K562 (cell line): ENCODE measurements at regions not wholly inside any gene's neighbourhood (a gene's known extent, or its start where the extent isn't known, plus 50 kb on each side); places are given as distances from the start of the nearest gene placed in this dataset.

Experiments used
- BCLAF1 ChIP-seq, 2 experiments: fragments of 450-650 bp in 1 of 2; IDR thresholded peaks; 2 replicates each; pipeline ENCODE4 v1.6.1; 2011 to 2017; ENCODE audit warnings: low read depth in 2 of 2, antibody characterized with exemption in 1 of 2, borderline replicate concordance in 1 of 2, low read length in 1 of 2, mild to moderate bottlenecking in 1 of 2, mixed read lengths in 1 of 2; ENCODE audit not compliant: control insufficient read depth in 1 of 2
- BRF1 ChIP-seq: IDR thresholded peaks from 3 replicates; pipeline ENCODE4 v1.6.1; 2011; ENCODE audit warnings: borderline replicate concordance, mild to moderate bottlenecking; ENCODE audit not compliant: insufficient read length; ENCODE audit errors: extremely low read depth
- CAMTA2 ChIP-seq: fragments of 250-450 bp; sonication (Bioruptor Pico); conservative IDR thresholded peaks from 2 replicates; pipeline ENCODE4 v1.5.1; 2022
- CHCHD3 ChIP-seq: fragments of 250-450 bp; sonication (Bioruptor Pico); IDR thresholded peaks from 2 replicates; pipeline ENCODE4 v2.1.2; 2022; ENCODE audit warnings: mild to moderate bottlenecking
- CREM ChIP-seq: IDR thresholded peaks from 2 replicates; pipeline ENCODE4 v1.6.1; 2014; ENCODE audit warnings: antibody characterized with exemption, low read depth
- CXXC5 ChIP-seq: fragments of 250-450 bp; sonication (Bioruptor Pico); IDR thresholded peaks from 2 replicates; pipeline ENCODE4 v1.8.0; 2022; ENCODE audit warnings: inconsistent platforms, mild to moderate bottlenecking, moderate library complexity
- ETV1 ChIP-seq: fragments of 450-650 bp; conservative IDR thresholded peaks from 2 replicates; pipeline ENCODE4 v1.6.1; 2016; ENCODE audit warnings: missing genetic modification characterization, control low read depth, low read depth, missing compliant biosample characterization
- GATAD2B ChIP-seq: fragments of 450-650 bp; IDR thresholded peaks from 2 replicates; pipeline ENCODE4 v1.6.1; 2017; ENCODE audit warnings: mild to moderate bottlenecking, borderline replicate concordance
- GTF2A2 ChIP-seq: IDR thresholded peaks from 2 replicates; pipeline ENCODE4 v1.6.1; 2016; ENCODE audit warnings: mild to moderate bottlenecking, missing genetic modification characterization, missing compliant biosample characterization
- MEIS2 ChIP-seq: fragments of 450-650 bp; IDR thresholded peaks from 2 replicates; pipeline ENCODE4 v1.6.1; 2014; ENCODE audit warnings: mild to moderate bottlenecking; ENCODE audit not compliant: partially characterized antibody
- PHF21A ChIP-seq: fragments of 450-650 bp; IDR thresholded peaks from 2 replicates; pipeline ENCODE4 v1.6.1; 2017; ENCODE audit warnings: low read depth, borderline replicate concordance
- POLR2G ChIP-seq: fragments of 200-400 bp; formaldehyde crosslinking; IDR thresholded peaks from 2 replicates; pipeline ENCODE4 v1.6.1; 2017; ENCODE audit warnings: low read depth, mild to moderate bottlenecking, antibody characterized with exemption, low read length, moderate library complexity
- RBM15 ChIP-seq: fragments of 200-400 bp; formaldehyde crosslinking; IDR thresholded peaks from 2 replicates; pipeline ENCODE4 v1.6.1; 2018; ENCODE audit warnings: mild to moderate bottlenecking, low read length, moderate library complexity; ENCODE audit not compliant: insufficient read depth
- SMARCA5 ChIP-seq: fragments of 450-650 bp; IDR thresholded peaks from 2 replicates; pipeline ENCODE4 v1.6.1; 2016
- SP1 ChIP-seq: sonication (generic); formaldehyde crosslinking; IDR thresholded peaks from 2 replicates; pipeline ENCODE4 v1.8.1; 2022; ENCODE audit warnings: mild to moderate bottlenecking, missing genetic modification reagents
- SPI1 ChIP-seq: IDR thresholded peaks from 2 replicates; pipeline ENCODE4 v1.6.1; 2011; ENCODE audit warnings: low read depth, low read length, control low read depth, borderline replicate concordance
- THAP12 ChIP-seq: fragments of 250-450 bp; sonication (Bioruptor Pico); IDR thresholded peaks from 2 replicates; pipeline ENCODE4 v1.9.0; 2021; ENCODE audit warnings: mild to moderate bottlenecking, inconsistent platforms
- TRIM28 ChIP-seq: fragments of 450-650 bp; IDR thresholded peaks from 2 replicates; pipeline ENCODE4 v1.6.1; 2017
- VEZF1 ChIP-seq: fragments of 200-800 bp; sonication (Bioruptor generic); IDR thresholded peaks from 2 replicates; pipeline ENCODE4 v1.6.1; 2017; ENCODE audit warnings: missing genetic modification characterization, missing compliant biosample characterization
- ZBTB8A ChIP-seq: fragments of 450-650 bp; IDR thresholded peaks from 2 replicates; pipeline ENCODE4 v1.6.1; 2018; ENCODE audit warnings: mild to moderate bottlenecking, moderate library complexity; ENCODE audit not compliant: partially characterized antibody
- ZNF507 ChIP-seq: conservative IDR thresholded peaks from 2 replicates; pipeline ENCODE4 v1.6.1; 2017; ENCODE audit warnings: missing genetic modification characterization, missing compliant biosample characterization
- ZNF77 ChIP-seq: fragments of 250-450 bp; sonication (Bioruptor Pico); IDR thresholded peaks from 2 replicates; pipeline ENCODE4 v1.5.0; 2020

- TF ChIP-seq BRF1, result no peak
- TF ChIP-seq CAMTA2 (CRISPR knock-in tag), result peak; percentile 80; the same call in 1 of the 2 replicates
- no peak for TF ChIP-seq PHF21A
- no peak for TF ChIP-seq RBM15
- TF ChIP-seq TRIM28, result no peak; the same call in 1 of the 2 replicates
- TF ChIP-seq SP1, result no peak
- TF ChIP-seq CREM, result no peak
- TF ChIP-seq SMARCA5, result peak; percentile 81; the same call in 1 of the 2 replicates
- peak; percentile 60 for TF ChIP-seq ETV1 (tag)
- TF ChIP-seq ZNF77 (CRISPR knock-in tag), result no peak
- peak; percentile 52; the same call in 1 of the 2 replicates for TF ChIP-seq GTF2A2 (tag)
- no peak for TF ChIP-seq THAP12
- peak; percentile 38; the same call in 1 of the 2 replicates for TF ChIP-seq VEZF1 (CRISPR knock-in tag)
- no peak for TF ChIP-seq ZBTB8A
- peak; percentile 44 for TF ChIP-seq GATAD2B
- TF ChIP-seq BCLAF1 (IDR thresholded peaks at IDR 0.05; ENCODE audit: borderline replicate concordance in 1 of 2, control insufficient read depth in 1 of 2, low read depth in 2 of 2, low read length in 1 of 2), result no peak
- peak; percentile 55 for TF ChIP-seq POLR2G
- no peak for TF ChIP-seq CHCHD3
- peak; percentile 93 for TF ChIP-seq CXXC5 (CRISPR knock-in tag)
- TF ChIP-seq ZNF507, result no peak
- TF ChIP-seq SPI1, result peak; percentile 76; the same call in 1 of the 2 replicates
- peak; percentile 67 for TF ChIP-seq MEIS2
These were observed 159.1 kb downstream of the CCDC71L start (continued) for GRCh38 chr7:106501605-106502580.
